H54 (cell line): ENCODE measurements at regions not wholly inside any gene's neighbourhood (a gene's known extent, or its start where the extent isn't known, plus 50 kb on each side); places are given as distances from the start of the nearest gene placed in this dataset.
"Not testable (repeated sequence)": the region's sequence is repeated elsewhere in the genome, so short reads cannot be mapped to it uniquely, and the experiment has no call there.

Experiments
- DNase-seq: peaks from one replicate; pipeline ENCODE4 v3.0.0; 2011; ENCODE audit warnings: low spot score, mixed read lengths; ENCODE audit not compliant: insufficient read length
- FAIRE-seq: peaks from 3 replicates; lab custom pipeline; 2011; peaks lifted over from hg19 to GRCh38; lab: Jason Lieb, UNC
- POLR2A ChIP-seq: IDR thresholded peaks from 2 replicates; pipeline ENCODE4 v1.6.1; 2011; ENCODE audit warnings: low read depth, mild to moderate bottlenecking, low read length

DNA sequence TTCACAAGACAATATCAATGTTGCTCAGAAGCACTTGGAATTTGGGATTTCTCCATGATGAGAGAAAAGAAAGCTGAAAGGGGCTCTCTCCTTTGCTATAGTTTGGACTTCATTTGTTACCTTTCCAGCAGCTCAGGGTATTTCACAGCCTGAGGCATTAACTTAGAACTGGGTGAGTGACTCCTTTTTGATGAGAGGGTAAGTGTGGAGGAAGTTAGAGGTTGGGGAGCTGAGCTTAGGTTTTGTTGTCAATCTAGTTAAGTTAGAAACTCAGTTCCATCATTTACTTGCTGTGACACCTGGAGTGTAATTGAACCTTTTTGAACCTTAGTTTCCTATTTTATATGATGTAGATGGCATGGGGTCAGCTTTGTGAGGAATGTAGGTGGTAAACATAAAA, 359.1 kb downstream of the PDCD6IP start:
- no peak for DNase-seq
- FAIRE-seq = no peak
- TF ChIP-seq POLR2A = no peak

GRCh38 chr3:34159613-34160420, 361.4 kb downstream of the PDCD6IP start:
- DNase-seq (no peak), FAIRE-seq (no peak)
- TF ChIP-seq POLR2A = no peak

GRCh38 chr3:34169636-34170035, 371.2 kb downstream of the PDCD6IP start:
- DNase-seq, FAIRE-seq: not testable (repeated sequence)

GRCh38 chr3:34174740-34175139, 376.3 kb downstream of the PDCD6IP start:
- FAIRE-seq (no peak), DNase-seq (no peak)
- TF ChIP-seq POLR2A = no peak

DNA sequence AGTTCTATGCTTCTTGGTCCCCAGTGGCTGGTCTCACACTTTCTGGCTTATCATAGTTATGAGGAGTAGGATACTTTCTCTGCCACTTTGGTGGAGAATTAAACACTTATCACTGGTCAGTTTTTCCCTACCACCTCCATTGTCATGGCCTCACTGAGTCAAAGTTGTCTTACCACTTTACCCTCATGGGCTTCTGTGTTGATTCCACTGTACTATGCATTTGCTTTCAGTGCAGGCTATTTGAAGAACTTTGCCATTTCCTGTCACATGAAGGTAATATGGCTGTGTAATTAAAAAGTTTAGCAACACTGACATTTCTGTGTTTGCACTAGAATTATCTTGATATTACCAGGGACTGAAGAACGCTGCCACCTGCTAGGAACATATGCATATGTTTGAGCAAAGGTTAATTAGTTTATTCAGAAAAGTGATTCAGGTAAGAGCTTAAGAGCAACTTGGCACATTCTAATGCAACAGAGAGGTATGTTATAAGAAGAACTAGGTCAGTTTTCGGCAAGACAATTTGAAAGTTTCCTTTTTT, 377.3 kb downstream of the PDCD6IP start:
- FAIRE-seq (no peak), DNase-seq (no peak)
- no peak for TF ChIP-seq POLR2A

DNA sequence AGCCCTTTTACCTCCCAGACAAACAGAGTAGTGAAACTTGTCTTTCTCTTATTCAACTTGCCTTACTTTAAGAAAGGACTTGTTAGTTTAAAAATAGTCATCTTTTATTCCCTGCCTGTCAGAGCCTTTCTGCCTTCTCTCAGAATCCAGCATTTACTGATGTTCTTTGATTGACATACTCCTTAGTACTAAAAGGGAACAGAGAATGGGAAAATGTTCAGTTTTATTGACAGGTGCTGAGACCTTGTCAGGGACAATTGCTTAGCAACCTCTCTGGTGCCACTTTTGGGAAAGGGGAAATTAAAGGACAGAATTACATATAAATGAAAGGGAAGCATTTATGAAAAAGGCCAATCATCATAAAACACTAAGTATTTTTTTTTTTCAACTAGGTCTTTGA, 378.3 kb downstream of the PDCD6IP start:
- no peak for TF ChIP-seq POLR2A
- DNase-seq (no peak), FAIRE-seq (no peak)

DNA sequence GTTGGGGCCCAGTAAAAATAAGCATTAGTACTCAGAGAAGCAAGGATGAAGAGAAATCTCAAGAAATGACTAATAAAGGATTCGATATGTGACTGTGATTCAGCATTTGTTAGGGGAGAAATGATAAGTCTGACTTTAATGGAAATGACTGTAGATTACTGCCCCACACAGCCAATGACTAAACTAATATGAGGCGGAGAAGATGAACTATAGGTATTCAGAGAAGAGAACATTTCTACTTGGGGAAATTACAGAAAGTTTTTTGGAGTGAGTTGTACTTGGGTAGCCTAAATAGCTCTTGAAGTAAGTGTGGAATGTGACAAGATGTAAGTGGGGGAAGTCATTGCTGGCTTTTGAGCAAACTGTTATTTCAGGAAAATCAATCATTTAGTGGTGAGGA, 380.0 kb downstream of the PDCD6IP start:
- DNase-seq = no peak
- TF ChIP-seq POLR2A = no peak
- no peak for FAIRE-seq

DNA sequence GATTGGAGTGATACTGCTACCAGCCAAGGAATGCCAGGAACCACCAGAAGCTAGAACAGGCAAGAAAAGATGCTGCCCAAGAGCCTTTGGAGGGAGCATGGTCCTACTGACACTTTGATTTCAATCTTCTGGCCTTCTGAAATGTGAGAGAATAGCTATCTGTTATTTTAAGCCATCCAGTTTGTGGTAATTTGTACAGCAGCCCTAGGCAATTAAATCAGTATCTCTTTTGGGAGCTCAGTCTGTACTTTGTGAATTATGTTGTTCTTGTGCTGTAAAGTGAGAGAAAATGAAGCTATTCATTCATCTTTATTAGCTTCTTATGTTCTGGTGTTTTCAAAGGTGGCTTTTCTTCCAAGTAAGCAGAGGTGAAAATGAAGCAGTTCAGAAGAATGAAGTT, 381.3 kb downstream of the PDCD6IP start:
- TF ChIP-seq POLR2A = no peak
- DNase-seq (no peak), FAIRE-seq (no peak)

DNA sequence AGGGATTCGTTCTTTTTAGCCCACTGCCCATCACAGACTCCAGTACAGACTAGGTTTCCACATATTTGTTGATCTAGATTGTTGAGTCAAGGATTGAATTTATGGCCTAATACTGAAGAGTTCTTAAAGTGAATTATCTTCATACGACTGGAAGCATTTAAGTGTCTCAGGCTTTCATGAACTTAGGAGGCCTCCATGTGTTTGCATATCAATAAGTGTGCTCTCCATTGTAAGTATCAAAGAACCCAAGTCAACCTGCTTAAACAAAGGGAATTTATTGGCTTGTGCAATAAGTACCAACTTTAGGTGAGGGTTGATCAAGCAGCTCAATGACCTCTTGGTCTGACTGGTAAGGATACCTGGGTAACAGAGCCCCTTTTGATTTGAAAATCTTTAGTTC, 382.1 kb downstream of the PDCD6IP start:
- FAIRE-seq (no peak), DNase-seq (no peak)
- TF ChIP-seq POLR2A = no peak

GRCh38 chr3:34183114-34183513, 384.7 kb downstream of the PDCD6IP start:
- no peak for DNase-seq
- no peak for FAIRE-seq
- no peak for TF ChIP-seq POLR2A

- FAIRE-seq (no peak), DNase-seq (no peak)
- TF ChIP-seq POLR2A = no peak
Observed at GRCh38 chr3:34183611-34184340, 385.3 kb downstream of the PDCD6IP start.

DNA sequence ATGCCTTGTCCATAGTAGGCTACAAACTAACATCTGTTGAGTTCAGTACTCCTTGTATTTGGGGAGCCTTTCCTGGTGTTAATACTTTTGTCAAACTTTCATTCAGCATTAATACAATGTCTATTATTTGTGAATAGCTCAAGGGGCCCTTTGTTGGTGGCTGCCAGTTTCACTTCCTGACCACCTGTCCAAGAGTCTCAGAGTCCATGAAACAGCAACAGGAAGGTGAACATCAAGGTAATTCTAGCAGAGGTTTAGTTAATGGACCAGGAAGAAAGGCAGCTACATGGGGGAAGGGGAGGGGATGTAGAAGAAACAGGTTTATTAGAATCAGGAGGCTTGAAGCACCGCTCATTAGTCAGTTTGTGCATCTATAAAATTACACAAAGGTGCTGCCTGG, 386.9 kb downstream of the PDCD6IP start:
- TF ChIP-seq POLR2A = no peak
- FAIRE-seq (no peak), DNase-seq (no peak)

DNA sequence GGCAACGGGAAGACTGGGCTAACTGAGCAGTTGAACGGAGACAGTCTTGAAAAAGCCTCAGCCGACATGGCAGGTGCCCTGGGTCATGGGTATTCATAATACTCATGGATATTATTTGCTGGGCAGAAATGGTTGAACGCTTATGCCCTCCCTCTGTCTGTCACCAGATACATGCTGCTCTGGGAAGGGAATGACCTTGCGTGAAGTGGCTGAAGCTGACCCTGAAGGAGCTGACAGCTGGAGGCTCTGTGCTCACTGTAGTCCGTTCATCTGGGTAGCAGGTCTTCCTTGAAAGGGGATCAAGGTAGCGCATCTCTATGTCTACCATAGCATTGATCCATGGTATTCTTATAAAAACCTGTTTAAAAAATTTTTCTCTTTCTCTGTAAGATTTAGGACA, 390.7 kb downstream of the PDCD6IP start:
- DNase-seq (no peak), FAIRE-seq (no peak)
- TF ChIP-seq POLR2A = no peak

DNA sequence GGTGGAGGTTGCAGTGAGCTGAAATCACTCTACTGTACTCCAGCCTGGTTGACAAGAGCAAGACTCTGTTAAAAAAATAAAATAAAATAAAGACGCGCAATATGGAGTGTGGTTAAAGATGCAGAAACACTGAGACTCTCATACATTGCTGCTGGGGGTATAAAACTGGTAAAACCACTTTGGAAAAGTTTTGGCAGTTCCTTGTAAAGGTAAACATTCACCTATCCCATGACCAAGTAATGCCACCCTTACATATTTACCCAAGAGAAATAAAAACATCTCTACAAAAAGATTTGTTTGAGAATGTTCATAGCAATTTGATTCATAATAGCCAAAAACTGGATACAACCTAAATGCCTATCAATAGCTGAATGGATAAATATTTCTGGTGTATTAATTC, 398.5 kb downstream of the PDCD6IP start:
- TF ChIP-seq POLR2A = no peak
- FAIRE-seq = no peak
- DNase-seq = no peak

GRCh38 chr3:34198309-34198708, 399.9 kb downstream of the PDCD6IP start:
- FAIRE-seq = no peak
- TF ChIP-seq POLR2A = no peak
- DNase-seq = no peak
